ENCODE measurements at regions not wholly inside any gene's neighbourhood (a gene's known extent, or its start where the extent isn't known, plus 50 kb on each side); places are given as distances from the start of the nearest gene placed in this dataset.

GRCh38 chr2:65628156-65628555 lies 195.8 kb upstream of the SPRED2 start:
- TF ChIP-seq CTCF (IDR thresholded peaks at IDR 0.05), result no peak
- TF ChIP-seq POLR2A (IDR thresholded peaks at IDR 0.05), result no peak
